Fibroblast of mammary gland (primary cell): ENCODE measurements at regions not wholly inside any gene's neighbourhood (a gene's known extent, or its start where the extent isn't known, plus 50 kb on each side); places are given as distances from the start of the nearest gene placed in this dataset.
A peak's percentile ranks its signal among the peaks of the same experiment; 100 is the strongest.

Source experiments
- DNase-seq: peaks from one replicate; pipeline ENCODE4 v3.0.0-alpha.2; 2010; ENCODE audit warnings: low read depth
- H3K4me3 ChIP-seq: 2 replicates; pipeline ENCODE4 v1.5.1; 2011; ENCODE audit warnings: low read depth, mild to moderate bottlenecking, low read length, moderate library complexity; ENCODE audit not compliant: control insufficient read depth
- CTCF ChIP-seq: conservative IDR thresholded peaks from 2 replicates; pipeline ENCODE4 v1.5.1; 2011; ENCODE audit warnings: low read depth, low read length, inconsistent platforms; ENCODE audit not compliant: control insufficient read depth, insufficient read depth

GRCh38 chr5:111668477-111669414 lies 88.2 kb downstream of the NREP start:
- TF ChIP-seq CTCF = no peak
- no peak overlapping the region for H3K4me3 ChIP-seq
- peak; percentile 74 for DNase-seq

- H3K4me3 ChIP-seq = no peak overlapping the region
- TF ChIP-seq CTCF = no peak
- DNase-seq = no peak
Measured at GRCh38 chr5:111667128-111667736, 89.8 kb downstream of the NREP start.

GRCh38 chr5:111656580-111656979 lies 100.4 kb downstream of the NREP start:
- H3K4me3 ChIP-seq = no peak overlapping the region
- no peak for DNase-seq
- no peak for TF ChIP-seq CTCF

- TF ChIP-seq CTCF = no peak
- no peak overlapping the region for H3K4me3 ChIP-seq
- DNase-seq = peak; percentile 65
Measured at GRCh38 chr5:111655169-111655924, 101.6 kb downstream of the NREP start.

- DNase-seq = no peak
- H3K4me3 ChIP-seq = no peak overlapping the region
- no peak for TF ChIP-seq CTCF
Measured at GRCh38 chr5:111653408-111653807, 103.6 kb downstream of the NREP start.

- no peak for TF ChIP-seq CTCF
- H3K4me3 ChIP-seq = no peak overlapping the region
- no peak for DNase-seq
Measured at GRCh38 chr5:111649516-111649915, 107.5 kb downstream of the NREP start.
